ENCODE measurements at regions not wholly inside any gene's neighbourhood (a gene's known extent, or its start where the extent isn't known, plus 50 kb on each side); places are given as distances from the start of the nearest gene placed in this dataset.

GRCh38 chr2:6314218-6314960 is 551.3 kb downstream of the CMPK2 start:
- TF ChIP-seq POLR2A (IDR thresholded peaks at IDR 0.05; ENCODE audit: low read length) (no peak), GATA1 (IDR thresholded peaks at IDR 0.05; ENCODE audit: low read depth, low read length) (no peak)
- DNase-seq = no peak

- no peak for DNase-seq
- TF ChIP-seq POLR2A (IDR thresholded peaks at IDR 0.05; ENCODE audit: low read length) (no peak), GATA1 (IDR thresholded peaks at IDR 0.05; ENCODE audit: low read depth, low read length) (no peak)
Measured at GRCh38 chr2:6325616-6326015, 540.1 kb downstream of the CMPK2 start.

- DNase-seq = no peak
- no peak for TF ChIP-seq POLR2A (IDR thresholded peaks at IDR 0.05; ENCODE audit: low read length)
- TF ChIP-seq GATA1 (IDR thresholded peaks at IDR 0.05; ENCODE audit: low read depth, low read length) = no peak
Measured at GRCh38 chr2:6326958-6327357, 538.7 kb downstream of the CMPK2 start.

DNA sequence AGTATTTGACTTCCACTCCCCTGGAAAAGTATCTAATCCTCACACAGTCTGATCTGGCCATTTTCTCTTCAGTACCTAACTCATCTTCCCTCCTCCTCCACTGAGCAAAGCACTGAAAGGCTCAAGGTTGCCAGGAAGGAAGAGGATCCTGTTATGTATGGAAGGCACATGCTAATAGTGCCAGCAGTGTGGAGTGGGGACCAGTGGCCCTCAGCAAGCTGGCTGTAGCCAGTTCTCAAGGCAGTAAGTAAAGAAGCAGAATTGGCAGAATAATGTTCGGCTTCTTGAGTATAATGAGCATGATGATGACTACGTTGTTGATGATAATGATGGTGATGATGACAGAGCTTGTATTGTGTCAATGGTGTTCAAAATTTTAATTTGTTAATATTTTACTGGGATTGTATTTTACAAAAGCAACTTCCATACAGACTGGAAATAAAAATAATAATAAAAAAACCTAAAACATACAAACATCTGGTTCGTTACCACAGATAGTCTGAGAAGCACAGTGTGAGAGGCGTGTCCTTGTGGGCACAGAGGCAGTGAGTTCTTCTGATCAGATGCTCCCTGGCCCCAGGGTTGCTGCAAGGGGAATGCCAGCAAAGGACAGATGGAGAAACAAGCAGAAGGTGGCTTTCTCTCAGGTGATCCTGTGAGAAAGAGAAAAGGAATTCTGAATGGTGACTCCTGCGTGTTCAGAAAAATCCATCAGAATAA is 528.8 kb downstream of the CMPK2 start:
- DNase-seq = no peak
- no peak for TF ChIP-seq POLR2A (IDR thresholded peaks at IDR 0.05; ENCODE audit: low read length)
- no peak for TF ChIP-seq GATA1 (IDR thresholded peaks at IDR 0.05; ENCODE audit: low read depth, low read length)

- no peak for TF ChIP-seq GATA1 (IDR thresholded peaks at IDR 0.05; ENCODE audit: low read depth, low read length)
- TF ChIP-seq POLR2A (IDR thresholded peaks at IDR 0.05; ENCODE audit: low read length) = no peak
Measured at GRCh38 chr2:6337472-6337820, 528.3 kb downstream of the CMPK2 start.

GRCh38 chr2:6341588-6342129 is 524.0 kb downstream of the CMPK2 start:
- no peak for DNase-seq
- TF ChIP-seq POLR2A (IDR thresholded peaks at IDR 0.05; ENCODE audit: low read length) (no peak), GATA1 (IDR thresholded peaks at IDR 0.05; ENCODE audit: low read depth, low read length) (no peak)

More at GRCh38 chr2:6337472-6337820, 528.3 kb downstream of the CMPK2 start:
- no peak for DNase-seq

- TF ChIP-seq POLR2A (IDR thresholded peaks at IDR 0.05; ENCODE audit: low read length) (no peak), GATA1 (IDR thresholded peaks at IDR 0.05; ENCODE audit: low read depth, low read length) (no peak)
- no peak for DNase-seq
Measured at GRCh38 chr2:6342273-6342920, 523.3 kb downstream of the CMPK2 start.

DNA sequence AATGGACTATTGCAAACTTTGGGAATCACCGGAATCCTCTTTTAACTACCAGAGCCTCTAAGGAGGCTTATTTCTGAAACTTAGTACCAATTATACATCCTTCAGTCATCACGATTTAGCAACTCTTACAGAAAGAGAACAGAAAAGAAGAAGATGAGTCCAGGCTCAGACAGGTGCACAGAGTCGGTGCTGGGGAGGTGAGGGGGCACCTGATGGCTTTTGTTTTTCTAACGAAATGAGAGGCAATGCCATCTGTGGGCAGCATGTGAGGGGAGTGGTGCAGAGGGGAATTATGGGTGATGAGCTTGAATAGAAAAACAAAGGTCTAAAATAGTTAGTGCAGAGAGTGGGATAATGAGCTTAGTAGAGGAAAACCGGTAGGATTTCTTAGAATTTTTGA is 522.6 kb downstream of the CMPK2 start:
- DNase-seq = no peak
- TF ChIP-seq GATA1 (IDR thresholded peaks at IDR 0.05; ENCODE audit: low read depth, low read length) (no peak), POLR2A (IDR thresholded peaks at IDR 0.05; ENCODE audit: low read length) (no peak)

- TF ChIP-seq POLR2A (IDR thresholded peaks at IDR 0.05; ENCODE audit: low read length) (no peak), GATA1 (IDR thresholded peaks at IDR 0.05; ENCODE audit: low read depth, low read length) (no peak)
- no peak for DNase-seq
Measured at GRCh38 chr2:6352247-6352646, 513.5 kb downstream of the CMPK2 start.

DNA sequence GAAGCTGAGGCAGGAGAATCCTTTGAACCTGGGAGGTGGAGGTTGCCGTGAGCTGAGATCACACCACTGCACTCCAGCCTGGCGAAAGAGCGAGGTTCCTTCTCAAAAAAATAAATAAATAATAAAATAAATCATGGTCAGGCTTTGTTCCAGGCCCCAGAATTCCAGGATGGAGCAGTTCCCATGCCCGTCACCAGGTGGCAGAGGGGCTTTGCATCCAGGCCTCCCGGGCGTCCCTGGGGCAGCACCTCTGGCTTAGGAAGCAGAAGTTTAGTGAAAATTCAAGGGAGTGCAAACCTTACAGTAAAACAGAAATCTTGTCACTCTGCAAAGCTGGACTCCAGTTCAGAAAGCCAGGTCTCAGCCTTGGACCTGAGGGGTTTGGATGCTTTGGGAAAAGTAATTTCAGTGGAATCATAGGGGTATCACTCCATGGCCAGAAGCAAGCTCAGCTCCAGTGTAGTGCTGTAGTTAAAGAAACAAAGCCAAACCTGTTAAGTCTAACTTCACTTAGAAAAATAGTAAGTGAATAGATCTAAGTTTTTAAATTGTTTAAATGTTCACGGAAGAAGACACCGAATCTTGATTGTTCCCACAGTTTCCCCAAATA is 512.7 kb downstream of the CMPK2 start:
- no peak for TF ChIP-seq GATA1 (IDR thresholded peaks at IDR 0.05; ENCODE audit: low read depth, low read length)
- TF ChIP-seq POLR2A (IDR thresholded peaks at IDR 0.05; ENCODE audit: low read length) = no peak
- DNase-seq = peak in 1 of 2 experiments; percentile 13

DNA sequence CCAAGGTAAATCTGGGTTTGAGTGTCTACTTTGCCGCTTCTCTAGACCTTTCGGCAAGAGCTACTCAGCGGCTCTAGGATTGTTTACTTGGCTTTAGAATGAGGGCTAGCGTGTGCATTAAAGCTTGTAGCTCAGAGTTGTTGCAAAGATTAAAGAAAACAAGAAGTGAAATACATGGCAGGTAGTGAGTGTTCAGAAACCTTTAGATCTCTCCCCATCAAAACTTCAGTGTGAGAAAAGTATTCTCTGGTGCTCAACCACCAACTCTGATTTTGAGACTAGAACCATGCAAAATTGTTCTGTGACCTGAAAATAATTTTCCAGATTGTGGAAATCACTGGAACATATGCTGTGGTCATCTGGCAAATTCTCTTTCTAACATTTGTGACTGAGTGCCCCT is 512.0 kb downstream of the CMPK2 start:
- DNase-seq = no peak
- no peak for TF ChIP-seq POLR2A (IDR thresholded peaks at IDR 0.05; ENCODE audit: low read length)
- TF ChIP-seq GATA1 (IDR thresholded peaks at IDR 0.05; ENCODE audit: low read depth, low read length) = no peak

- TF ChIP-seq POLR2A (IDR thresholded peaks at IDR 0.05; ENCODE audit: low read length) (no peak), GATA1 (IDR thresholded peaks at IDR 0.05; ENCODE audit: low read depth, low read length) (no peak)
- DNase-seq = no peak
Measured at GRCh38 chr2:6354546-6354945, 511.2 kb downstream of the CMPK2 start.

DNA sequence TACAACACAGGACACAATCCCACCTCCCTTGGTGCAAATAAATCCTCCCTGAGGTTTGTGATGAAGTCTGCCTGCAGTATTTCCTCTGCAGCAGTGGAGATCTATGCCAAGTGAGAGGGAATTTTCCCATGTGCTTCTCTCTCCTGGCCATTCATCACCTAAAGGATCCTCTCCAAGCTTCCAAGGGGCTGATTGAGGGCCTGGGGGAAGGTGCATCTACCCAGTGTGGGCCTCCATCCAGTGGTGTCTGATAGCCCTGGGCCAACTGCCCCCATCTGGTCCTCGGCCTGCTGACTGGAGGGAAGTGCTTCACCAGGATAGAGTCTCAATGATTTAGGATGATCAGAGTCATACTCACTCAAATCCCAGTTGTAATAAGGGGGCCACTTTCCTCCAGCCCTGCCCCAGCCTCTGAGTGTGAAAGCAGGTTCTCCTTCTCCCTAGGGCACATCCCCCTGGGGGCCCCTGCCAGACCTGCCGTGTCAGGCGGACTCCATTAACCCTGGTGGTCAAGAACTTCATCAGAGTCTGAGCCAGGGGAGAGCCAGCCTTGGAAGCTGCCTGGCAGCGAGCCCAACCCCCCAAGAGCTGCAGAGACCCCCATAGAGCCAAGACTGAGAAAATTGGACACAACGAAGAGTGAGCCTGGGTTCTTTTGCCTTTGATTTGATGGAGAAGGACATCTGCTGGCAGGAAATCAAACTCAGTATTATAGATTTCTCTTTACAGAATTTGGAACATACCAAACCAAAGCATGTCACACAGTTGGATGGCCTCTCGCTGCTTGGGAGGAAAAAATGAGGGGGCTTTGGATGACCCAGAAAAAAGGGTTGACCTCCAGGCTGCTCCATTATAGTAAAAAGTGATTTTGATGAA is 509.6 kb downstream of the CMPK2 start:
- DNase-seq = no peak
- no peak for TF ChIP-seq POLR2A (IDR thresholded peaks at IDR 0.05; ENCODE audit: low read length)
- no peak for TF ChIP-seq GATA1 (IDR thresholded peaks at IDR 0.05; ENCODE audit: low read depth, low read length)
